SK-N-SH (cell line): ENCODE measurements at regions not wholly inside any gene's neighbourhood (a gene's known extent, or its start where the extent isn't known, plus 50 kb on each side); places are given as distances from the start of the nearest gene placed in this dataset.
"Not testable (repeated sequence)": the region's sequence is repeated elsewhere in the genome, so short reads cannot be mapped to it uniquely, and the experiment has no call there.

ENCODE experiments used
- EP300 ChIP-seq, 2 experiments: IDR thresholded peaks; 2 replicates each; pipeline versions ENCODE4 v1.4.0 to v1.6.1; 2012; ENCODE audit warnings: borderline replicate concordance in 1 of 2, low read depth in 1 of 2, low read length in 1 of 2
- EZH2phosphoT487 ChIP-seq: fragments of 200-600 bp; sonication (generic); IDR thresholded peaks from 2 replicates; pipeline ENCODE4 v1.6.1; 2017; ENCODE audit warnings: low read depth, mixed run types, mild to moderate bottlenecking, antibody characterized with exemption, moderate library complexity, borderline replicate concordance
- JUND ChIP-seq: IDR thresholded peaks from 2 replicates; pipeline ENCODE4 v1.4.0; 2012
- POLR2AphosphoS5 ChIP-seq: IDR thresholded peaks from 2 replicates; pipeline ENCODE4 v1.6.1; 2012; ENCODE audit warnings: low read depth, low read length
- RAD21 ChIP-seq: IDR thresholded peaks from 2 replicates; pipeline ENCODE4 v1.6.1; 2012; ENCODE audit warnings: mild to moderate bottlenecking, low read length
- REST ChIP-seq: IDR thresholded peaks from 2 replicates; pipeline ENCODE4 v1.6.1; 2012; ENCODE audit warnings: mild to moderate bottlenecking, low read depth, low read length, moderate library complexity
- TAF1 ChIP-seq: IDR thresholded peaks from 2 replicates; pipeline ENCODE4 v1.6.1; 2012; ENCODE audit warnings: low read depth, mild to moderate bottlenecking, low read length, moderate library complexity, borderline replicate concordance
- TEAD4 ChIP-seq: IDR thresholded peaks from 2 replicates; pipeline ENCODE4 v1.4.0; 2012; ENCODE audit warnings: mild to moderate bottlenecking, borderline replicate concordance; ENCODE audit not compliant: insufficient read depth
- USF2 ChIP-seq: fragments of 150-350 bp; IDR thresholded peaks from 2 replicates; pipeline ENCODE4 v1.6.1; 2017; ENCODE audit warnings: antibody characterized with exemption, low read length, low read depth, borderline replicate concordance
- TF ChIP-seq, protein P1 (sequence below): fragments of 200-600 bp; sonication (generic); IDR thresholded peaks from 2 replicates; pipeline ENCODE4 v1.6.1; 2017; ENCODE audit warnings: antibody characterized with exemption, mild to moderate bottlenecking, moderate library complexity

DNA sequence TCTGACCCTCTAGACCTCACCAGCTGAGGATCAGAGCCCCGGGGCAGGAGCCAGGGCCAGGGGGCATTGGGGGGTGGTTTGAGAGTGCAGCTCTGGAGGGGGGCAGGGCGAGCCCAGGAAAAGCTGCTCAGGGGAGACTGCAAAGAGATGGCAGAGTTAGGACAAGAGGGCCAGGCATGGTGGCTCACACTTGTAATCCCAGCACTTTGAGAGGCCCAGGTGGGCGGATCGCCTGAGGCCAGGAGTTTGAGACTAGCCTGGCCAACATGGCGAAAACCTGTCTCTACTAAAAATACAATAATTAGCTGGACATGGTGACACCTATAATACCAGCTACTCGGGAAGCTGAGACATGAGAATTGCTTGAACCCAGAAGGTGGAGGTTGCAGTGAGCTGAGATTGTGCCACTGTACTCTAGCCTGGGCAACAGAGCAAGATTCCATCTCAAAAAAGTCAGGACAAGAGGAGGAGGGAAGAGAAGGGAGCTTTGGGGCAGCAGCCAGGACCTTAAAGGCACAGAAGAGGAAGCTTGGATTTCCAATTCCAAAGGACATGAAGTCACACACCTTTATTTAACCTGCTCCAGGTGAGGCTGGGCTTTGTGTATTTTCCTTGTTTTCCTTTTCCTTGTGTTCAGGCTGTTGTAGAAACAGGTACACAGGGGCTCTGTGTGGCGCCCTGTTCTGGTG is 180.5 kb upstream of the OSBPL11 start:
- TF ChIP-seq, protein P1, sequence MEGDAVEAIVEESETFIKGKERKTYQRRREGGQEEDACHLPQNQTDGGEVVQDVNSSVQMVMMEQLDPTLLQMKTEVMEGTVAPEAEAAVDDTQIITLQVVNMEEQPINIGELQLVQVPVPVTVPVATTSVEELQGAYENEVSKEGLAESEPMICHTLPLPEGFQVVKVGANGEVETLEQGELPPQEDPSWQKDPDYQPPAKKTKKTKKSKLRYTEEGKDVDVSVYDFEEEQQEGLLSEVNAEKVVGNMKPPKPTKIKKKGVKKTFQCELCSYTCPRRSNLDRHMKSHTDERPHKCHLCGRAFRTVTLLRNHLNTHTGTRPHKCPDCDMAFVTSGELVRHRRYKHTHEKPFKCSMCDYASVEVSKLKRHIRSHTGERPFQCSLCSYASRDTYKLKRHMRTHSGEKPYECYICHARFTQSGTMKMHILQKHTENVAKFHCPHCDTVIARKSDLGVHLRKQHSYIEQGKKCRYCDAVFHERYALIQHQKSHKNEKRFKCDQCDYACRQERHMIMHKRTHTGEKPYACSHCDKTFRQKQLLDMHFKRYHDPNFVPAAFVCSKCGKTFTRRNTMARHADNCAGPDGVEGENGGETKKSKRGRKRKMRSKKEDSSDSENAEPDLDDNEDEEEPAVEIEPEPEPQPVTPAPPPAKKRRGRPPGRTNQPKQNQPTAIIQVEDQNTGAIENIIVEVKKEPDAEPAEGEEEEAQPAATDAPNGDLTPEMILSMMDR = not testable (repeated sequence)
- TF ChIP-seq REST; TEAD4; POLR2AphosphoS5; JUND; RAD21; TAF1; EP300 (IDR thresholded peaks at IDR 0.05; ENCODE audit: borderline replicate concordance in 1 of 2, low read depth in 1 of 2, low read length in 1 of 2); USF2; EZH2phosphoT487: not testable (repeated sequence)
